Lower leg skin (tissue), 4 donors: ENCODE measurements at regions not wholly inside any gene's neighbourhood (a gene's known extent, or its start where the extent isn't known, plus 50 kb on each side); places are given as distances from the start of the nearest gene placed in this dataset.

Experiments used
- DNase-seq, 2 donors: peaks; one replicate each; pipeline ENCODE4 v3.0.0-alpha.2; 2019; ENCODE audit warnings: low spot score in 2 of 2
- H3K4me3 ChIP-seq: fragments of 200-600 bp; sonication (generic); 2 replicates; pipeline ENCODE4 v1.5.1; 2017; ENCODE audit warnings: mild to moderate bottlenecking, low read depth; ENCODE audit not compliant: poor library complexity, severe bottlenecking
- POLR2A ChIP-seq, 2 donors: fragments of 450-650 bp; IDR thresholded peaks; one replicate each; pipeline ENCODE4 v1.6.1; 2016 to 2017; ENCODE audit warnings: antibody characterized with exemption in 2 of 2, mild to moderate bottlenecking in 1 of 2, moderate library complexity in 1 of 2
- WGBS, 2 donors: methylation state at CpG; one replicate each; pipeline ENCODE4 v1.1.5; 2018; 5-methylcytosine and 5-hydroxymethylcytosine counted together
- intact Hi-C: fragments of 100-400 bp; cut with DNase I; formaldehyde crosslinking; loops from one replicate; pipeline ENCODE4 v1.15.0; 2023; ENCODE audit warnings: low total_unique reads
- TF ChIP-seq, protein P1 (sequence below), 3 donors: fragments of 450-650 bp; IDR thresholded peaks; one replicate each; pipeline ENCODE4 v1.5.1; 2016; ENCODE audit warnings: antibody characterized with exemption in 3 of 3, mild to moderate bottlenecking in 3 of 3, moderate library complexity in 2 of 3

DNA sequence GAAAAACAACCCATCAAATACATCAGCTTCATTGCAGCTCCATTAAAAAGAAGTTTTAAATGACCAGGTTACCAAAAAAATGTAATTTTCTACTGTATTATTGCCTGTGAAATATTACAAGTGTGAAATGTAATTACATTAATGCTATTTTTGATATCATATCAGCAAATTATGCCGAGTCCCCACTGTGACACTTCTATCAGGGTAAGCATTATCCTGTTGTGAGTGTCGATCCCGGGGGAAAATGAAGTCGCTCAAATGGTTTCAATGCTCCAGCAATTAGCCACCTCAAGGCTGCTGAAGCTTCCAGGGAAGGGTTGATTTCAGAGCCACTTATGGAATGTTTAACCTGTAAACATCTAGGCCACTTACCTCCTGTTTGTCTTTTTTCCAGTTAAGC lies 70.4 kb downstream of the RCN1 start:
- H3K4me3 ChIP-seq, result no peak overlapping the region
- TF ChIP-seq POLR2A (IDR thresholded peaks at IDR 0.05), result no peak
- TF ChIP-seq, protein P1, sequence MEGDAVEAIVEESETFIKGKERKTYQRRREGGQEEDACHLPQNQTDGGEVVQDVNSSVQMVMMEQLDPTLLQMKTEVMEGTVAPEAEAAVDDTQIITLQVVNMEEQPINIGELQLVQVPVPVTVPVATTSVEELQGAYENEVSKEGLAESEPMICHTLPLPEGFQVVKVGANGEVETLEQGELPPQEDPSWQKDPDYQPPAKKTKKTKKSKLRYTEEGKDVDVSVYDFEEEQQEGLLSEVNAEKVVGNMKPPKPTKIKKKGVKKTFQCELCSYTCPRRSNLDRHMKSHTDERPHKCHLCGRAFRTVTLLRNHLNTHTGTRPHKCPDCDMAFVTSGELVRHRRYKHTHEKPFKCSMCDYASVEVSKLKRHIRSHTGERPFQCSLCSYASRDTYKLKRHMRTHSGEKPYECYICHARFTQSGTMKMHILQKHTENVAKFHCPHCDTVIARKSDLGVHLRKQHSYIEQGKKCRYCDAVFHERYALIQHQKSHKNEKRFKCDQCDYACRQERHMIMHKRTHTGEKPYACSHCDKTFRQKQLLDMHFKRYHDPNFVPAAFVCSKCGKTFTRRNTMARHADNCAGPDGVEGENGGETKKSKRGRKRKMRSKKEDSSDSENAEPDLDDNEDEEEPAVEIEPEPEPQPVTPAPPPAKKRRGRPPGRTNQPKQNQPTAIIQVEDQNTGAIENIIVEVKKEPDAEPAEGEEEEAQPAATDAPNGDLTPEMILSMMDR (IDR thresholded peaks at IDR 0.05), result no peak
- WGBS, 2 donors, result 88 to 89% methylated on average over 4 of the region's 4 CpGs
- no peak for DNase-seq
- intact Hi-C loops, result no loop called here

DNA sequence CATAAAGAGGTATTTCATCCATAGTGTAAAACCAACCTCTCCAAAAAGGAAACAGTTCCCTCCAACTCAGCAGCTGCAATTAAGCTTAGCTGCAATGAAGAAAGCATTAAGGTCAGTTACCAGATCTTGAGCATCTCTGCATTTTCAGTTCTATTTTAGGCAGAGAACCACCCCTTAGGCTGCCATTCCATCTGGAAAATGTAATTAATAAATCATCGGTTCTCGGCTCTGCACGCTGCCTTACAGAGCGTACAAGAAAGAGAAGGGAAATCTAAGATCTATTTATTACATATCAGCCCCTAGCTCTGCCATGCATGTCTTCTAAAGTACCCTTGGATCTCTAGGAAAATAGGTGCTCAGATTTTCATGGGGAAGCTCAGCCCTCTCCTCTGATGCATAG lies 71.5 kb downstream of the RCN1 start:
- WGBS, 2 donors, result 26 to 35% methylated on average over 4 of the region's 4 CpGs
- TF ChIP-seq, protein P1 (IDR thresholded peaks at IDR 0.05), result no peak
- no peak for TF ChIP-seq POLR2A (IDR thresholded peaks at IDR 0.05)
- intact Hi-C loops, result no loop called here
- H3K4me3 ChIP-seq, result no peak overlapping the region
- DNase-seq, result no peak

DNA sequence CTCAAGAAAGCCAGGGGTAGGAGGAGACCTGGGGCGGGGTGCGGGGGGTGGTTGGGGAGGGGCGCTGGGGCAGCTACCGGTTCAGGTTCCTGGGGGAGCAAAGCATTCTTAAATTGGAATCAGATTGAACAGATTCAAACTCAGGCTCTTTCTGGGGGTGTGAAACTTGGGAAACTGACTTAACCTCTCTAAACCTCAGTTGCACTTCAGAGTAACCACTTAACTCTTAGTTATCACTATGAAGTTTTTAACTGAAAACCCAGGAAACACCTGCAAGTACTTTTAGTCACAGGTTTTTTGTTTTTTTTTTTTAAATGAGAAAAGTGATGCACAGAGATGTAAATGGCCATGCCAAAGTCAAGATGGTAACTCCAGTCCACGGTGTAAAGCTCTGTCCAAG lies 72.0 kb downstream of the RCN1 start:
- no peak for DNase-seq
- TF ChIP-seq POLR2A (IDR thresholded peaks at IDR 0.05), result no peak
- TF ChIP-seq, protein P1 (IDR thresholded peaks at IDR 0.05), result no peak
- WGBS, 2 donors, result 60 to 71% methylated on average over 5 of the region's 5 CpGs
- no peak overlapping the region for H3K4me3 ChIP-seq
- intact Hi-C loops, result no loop called here

DNA sequence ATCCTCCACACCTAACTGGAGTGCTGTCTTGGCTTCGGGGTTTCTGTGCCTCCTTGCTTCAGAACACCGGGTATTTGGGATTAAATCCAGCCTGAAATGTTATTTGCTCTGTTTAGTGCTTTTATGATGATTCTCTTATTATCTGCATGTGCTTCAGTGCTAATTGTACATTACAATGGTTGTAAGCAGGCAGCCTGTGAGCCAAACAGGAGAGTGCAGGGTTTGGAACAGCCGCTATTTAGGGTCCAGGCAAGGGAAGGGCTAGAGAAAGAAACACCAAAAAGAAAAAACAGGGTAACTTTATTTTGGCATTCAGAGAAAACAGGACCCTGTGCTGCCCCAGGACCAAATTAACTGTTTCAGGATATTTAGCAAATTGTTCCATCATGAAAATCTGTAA lies 72.7 kb downstream of the RCN1 start:
- 84 to 89% methylated on average over 3 of the region's 3 CpGs for WGBS, 2 donors
- intact Hi-C loops, result no loop called here
- no peak for DNase-seq
- TF ChIP-seq, protein P1 (IDR thresholded peaks at IDR 0.05), result no peak
- H3K4me3 ChIP-seq, result no peak overlapping the region

DNA sequence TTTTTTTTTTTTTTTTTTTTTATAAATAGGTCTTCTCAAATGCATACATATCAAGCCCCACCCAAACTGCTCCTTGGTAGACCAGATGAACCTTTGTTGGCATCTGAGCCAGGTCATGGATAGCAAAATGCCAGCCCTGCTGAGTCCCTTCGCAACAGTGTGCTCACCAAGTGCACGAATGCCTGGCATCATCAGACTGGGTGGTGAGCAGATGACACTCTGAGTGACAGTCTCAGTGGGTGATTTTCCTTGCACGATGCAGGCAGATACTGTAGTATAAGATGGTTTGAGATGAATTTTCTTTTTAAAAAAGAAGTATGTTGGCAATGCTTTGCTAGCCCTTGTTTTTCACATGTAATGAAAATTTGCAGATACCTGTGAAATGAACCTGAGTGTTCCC lies 74.0 kb downstream of the RCN1 start:
- TF ChIP-seq, protein P1 (IDR thresholded peaks at IDR 0.05), result no peak
- no peak for TF ChIP-seq POLR2A (IDR thresholded peaks at IDR 0.05)
- intact Hi-C loops, result no loop called here
- no peak overlapping the region for H3K4me3 ChIP-seq
- DNase-seq, result no peak
- 80 to 89% methylated on average over 3 of the region's 3 CpGs for WGBS, 2 donors

DNA sequence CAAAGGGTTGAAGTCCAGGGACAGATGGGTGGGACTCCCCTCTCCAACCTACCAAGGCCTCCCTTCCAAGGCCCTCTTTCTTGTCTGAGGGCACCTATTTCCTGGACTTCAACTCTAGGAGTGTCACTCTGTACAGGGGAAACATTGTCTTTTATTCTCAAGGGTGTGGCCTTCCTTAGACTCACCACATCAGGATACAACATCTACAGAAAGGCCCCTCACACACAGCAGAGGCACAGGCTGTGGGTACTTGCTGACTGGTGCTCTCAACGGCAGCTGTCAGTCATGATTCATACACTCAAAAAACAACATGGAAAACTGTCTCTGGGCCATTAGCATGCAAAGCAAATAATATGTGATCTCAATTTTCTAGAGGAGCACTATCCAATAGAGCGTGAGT lies 78.0 kb downstream of the RCN1 start:
- intact Hi-C loops, result no loop called here
- H3K4me3 ChIP-seq, result no peak overlapping the region
- 79 to 83% methylated on average over 2 of the region's 2 CpGs for WGBS, 2 donors
- no peak for DNase-seq
- TF ChIP-seq, protein P1 (IDR thresholded peaks at IDR 0.05), result no peak
- TF ChIP-seq POLR2A (IDR thresholded peaks at IDR 0.05), result no peak
